T-cell (primary cell): ENCODE measurements at regions not wholly inside any gene's neighbourhood (a gene's known extent, or its start where the extent isn't known, plus 50 kb on each side); places are given as distances from the start of the nearest gene placed in this dataset.

Experiments
- ATAC-seq, 4 experiments: fragments of 200-7000 bp in 3 of 4; fragments of 150-1000 bp in 1 of 4; cut with Tn5 transposase; replicated peaks in 1 of 4; 1 replicate in 3 of 4; 2 replicates in 1 of 4; pipeline ENCODE4 v1.10.0; 2021; ENCODE audit warnings: moderate library complexity in 3 of 4, mild to moderate bottlenecking in 2 of 4, moderate number of reproducible peaks in 1 of 4
- CTCF ChIA-PET, 2 donors: fragments of 300-600 bp; sonication (Branson Sonifier 250); formaldehyde crosslinking; loops; one replicate each; lab custom pipeline; 2022; ENCODE audit warnings: antibody characterized with exemption in 2 of 2; lab: Charles Lee
- POLR2A ChIA-PET, 2 donors: fragments of 300-600 bp; sonication (Branson Sonifier 250); formaldehyde crosslinking; loops; one replicate each; lab custom pipeline; 2022; ENCODE audit warnings: antibody characterized with exemption in 2 of 2; lab: Charles Lee
- DNase-seq, 35 experiments: peaks; one replicate each; pipeline versions ENCODE4 v3.0.0 to v3.0.0-alpha.2; 2013 to 2023
- H3K27ac ChIP-seq: one replicate; pipeline ENCODE4 v1.5.1; 2013; ENCODE audit warnings: low read length
- H3K27me3 ChIP-seq, 2 experiments: replicated peaks in 1 of 2; 1 replicate in 1 of 2; 2 replicates in 1 of 2; pipeline versions ENCODE4 v1.6.1 to v1.7.0; 2013; ENCODE audit warnings: low read length in 1 of 2, mixed read lengths in 1 of 2; ENCODE audit not compliant: control insufficient read depth in 2 of 2, insufficient read depth in 2 of 2; ENCODE audit errors: extremely low read depth in 1 of 2
- H3K36me3 ChIP-seq, 2 donors: 1 replicate in 1 of 2; 2 replicates in 1 of 2; pipeline versions ENCODE4 v1.6.1 to v1.7.0; 2013; ENCODE audit warnings: low read length in 1 of 2; ENCODE audit not compliant: control insufficient read depth in 2 of 2, insufficient read depth in 1 of 2; ENCODE audit errors: extremely low read depth in 1 of 2
- H3K4me1 ChIP-seq, 2 experiments: 1 replicate in 1 of 2; 2 replicates in 1 of 2; pipeline versions ENCODE4 v1.6.1 to v1.7.0; 2013; ENCODE audit warnings: low read length in 2 of 2, mixed read lengths in 1 of 2; ENCODE audit not compliant: insufficient read depth in 2 of 2, control insufficient read depth in 1 of 2; ENCODE audit errors: extremely low read depth in 1 of 2
- H3K4me3 ChIP-seq, 2 donors: 1 replicate in 1 of 2; 2 replicates in 1 of 2; pipeline versions ENCODE4 v1.5.1 to v1.7.0; 2013; ENCODE audit warnings: mild to moderate bottlenecking in 2 of 2, low read length in 1 of 2, moderate library complexity in 1 of 2; ENCODE audit not compliant: control insufficient read depth in 1 of 2; ENCODE audit errors: extremely low read depth in 1 of 2
- H3K9me3 ChIP-seq: 2 replicates; pipeline ENCODE4 v1.7.0; 2013
- H3K27ac Mint-ChIP-seq, 2 donors: one replicate each; pipeline ENCODE4 v1.8.0; 2020 to 2021; ENCODE audit warnings: mild to moderate bottlenecking in 2 of 2, mixed read lengths in 2 of 2
- H3K27me3 Mint-ChIP-seq, 2 donors: one replicate each; pipeline ENCODE4 v1.8.0; 2021 to 2022; ENCODE audit warnings: mixed read lengths in 2 of 2
- H3K36me3 Mint-ChIP-seq: one replicate; pipeline ENCODE4 v1.8.0; 2021; ENCODE audit warnings: mixed read lengths
- H3K4me1 Mint-ChIP-seq, 3 donors: one replicate each; pipeline ENCODE4 v1.8.0; 2020 to 2022; ENCODE audit warnings: mixed read lengths in 3 of 3, mild to moderate bottlenecking in 1 of 3
- H3K4me3 Mint-ChIP-seq, 3 donors: one replicate each; pipeline ENCODE4 v1.8.0; 2020 to 2022; ENCODE audit warnings: mild to moderate bottlenecking in 3 of 3, mixed read lengths in 3 of 3, moderate library complexity in 3 of 3
- H3K9me3 Mint-ChIP-seq, 3 donors: one replicate each; pipeline ENCODE4 v1.8.0; 2020 to 2022; ENCODE audit warnings: mixed read lengths in 3 of 3
- WGBS: methylation state at CpG from one replicate; pipeline ENCODE4 v1.1.5; 2013; ENCODE audit warnings: missing lambda C conversion rate; ENCODE audit not compliant: insufficient coverage; 5-methylcytosine and 5-hydroxymethylcytosine counted together

GRCh38 chr1:212539737-212540430 lies 68.7 kb upstream of the ATF3 start:
- ChIA-PET CTCF (interaction anchor here in 1 of 2 donors (0.6 kb wide), 1 partner anchor 237 kb away, joined by 4 read pairs; no protein-coding TSS in a partner anchor), POLR2A (no interaction called here)
- H3K4me1 ChIP-seq = no peaks in the 10 kb centered on the region
- Mint-ChIP-seq H3K27ac (no peak overlapping the region), H3K4me3 (no peak overlapping the region), H3K4me1 (no peaks in the 10 kb centered on the region), H3K9me3 (no peaks in the 10 kb centered on the region), H3K36me3 (no peaks in the 10 kb centered on the region), H3K27me3 (peaks cover 13% of the 10 kb centered on the region in 2 donors)
- H3K9me3 ChIP-seq = no peaks in the 10 kb centered on the region
- ATAC-seq (no peak), DNase-seq (no peak)
- H3K27ac ChIP-seq = no peak overlapping the region
- no peaks in the 10 kb centered on the region for H3K36me3 ChIP-seq
- WGBS = 100% methylated on average over 4 of the region's 6 CpGs
- H3K4me3 ChIP-seq = no peak overlapping the region
- no peaks in the 10 kb centered on the region for H3K27me3 ChIP-seq

DNA sequence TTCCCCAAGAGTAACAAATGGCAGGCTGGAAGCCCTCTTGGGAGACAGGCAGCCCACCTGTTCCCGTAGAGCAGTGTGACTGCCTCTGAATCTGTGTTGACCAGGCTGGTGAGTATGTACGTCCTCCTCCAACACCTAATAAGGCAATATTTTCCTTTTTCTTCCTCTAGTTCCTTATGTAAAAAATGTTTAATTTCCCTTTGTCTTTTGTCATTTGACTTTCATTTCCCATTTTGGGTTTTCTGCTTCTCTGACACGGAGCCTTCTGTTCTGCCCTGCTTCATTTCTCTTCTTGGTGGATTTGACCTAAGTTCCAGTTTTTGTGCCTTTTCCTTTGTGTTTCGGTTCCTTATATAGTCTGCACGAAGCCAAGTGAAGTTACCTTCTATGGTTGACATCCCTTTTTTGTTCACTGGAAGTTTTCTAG lies 65.8 kb upstream of the ATF3 start:
- Histone ChIP-seq H3K4me3 (no peak overlapping the region), H3K27me3 (peaks cover 0 to 2% of the 10 kb centered on the region in 2 experiments), H3K27ac (no peak overlapping the region), H3K36me3 (no peaks in the 10 kb centered on the region), H3K9me3 (no peaks in the 10 kb centered on the region), H3K4me1 (no peaks in the 10 kb centered on the region)
- H3K4me3 Mint-ChIP-seq = no peak overlapping the region
- ATAC-seq (no peak), DNase-seq (no peak)
- no peaks in the 10 kb centered on the region for H3K9me3 Mint-ChIP-seq
- CTCF ChIA-PET = no interaction called here
- peaks cover 10 to 15% of the 10 kb centered on the region in 2 donors for H3K27me3 Mint-ChIP-seq
- no peaks in the 10 kb centered on the region for H3K36me3 Mint-ChIP-seq
- no peak overlapping the region for H3K27ac Mint-ChIP-seq
- POLR2A ChIA-PET = no interaction called here
- no CpG with 5 or more reads among the region's 5 CpGs for WGBS
- no peaks in the 10 kb centered on the region for H3K4me1 Mint-ChIP-seq

- no CpG with 5 or more reads among the region's 1 CpG for WGBS
- Histone ChIP-seq H3K4me3 (no peak overlapping the region), H3K36me3 (no peaks in the 10 kb centered on the region), H3K9me3 (no peaks in the 10 kb centered on the region), H3K27ac (no peak overlapping the region), H3K4me1 (no peaks in the 10 kb centered on the region), H3K27me3 (peaks cover 0 to 5% of the 10 kb centered on the region in 2 experiments)
- ATAC-seq = no peak
- peaks cover 15% of the 10 kb centered on the region in 2 donors for H3K27me3 Mint-ChIP-seq
- H3K9me3 Mint-ChIP-seq = no peaks in the 10 kb centered on the region
- no peak overlapping the region for H3K27ac Mint-ChIP-seq
- no peaks in the 10 kb centered on the region for H3K4me1 Mint-ChIP-seq
- DNase-seq = no peak
- H3K36me3 Mint-ChIP-seq = no peaks in the 10 kb centered on the region
- ChIA-PET POLR2A (no interaction called here), CTCF (no interaction called here)
- no peak overlapping the region for H3K4me3 Mint-ChIP-seq
These were observed 64.5 kb upstream of the ATF3 start for GRCh38 chr1:212544110-212544509.

DNA sequence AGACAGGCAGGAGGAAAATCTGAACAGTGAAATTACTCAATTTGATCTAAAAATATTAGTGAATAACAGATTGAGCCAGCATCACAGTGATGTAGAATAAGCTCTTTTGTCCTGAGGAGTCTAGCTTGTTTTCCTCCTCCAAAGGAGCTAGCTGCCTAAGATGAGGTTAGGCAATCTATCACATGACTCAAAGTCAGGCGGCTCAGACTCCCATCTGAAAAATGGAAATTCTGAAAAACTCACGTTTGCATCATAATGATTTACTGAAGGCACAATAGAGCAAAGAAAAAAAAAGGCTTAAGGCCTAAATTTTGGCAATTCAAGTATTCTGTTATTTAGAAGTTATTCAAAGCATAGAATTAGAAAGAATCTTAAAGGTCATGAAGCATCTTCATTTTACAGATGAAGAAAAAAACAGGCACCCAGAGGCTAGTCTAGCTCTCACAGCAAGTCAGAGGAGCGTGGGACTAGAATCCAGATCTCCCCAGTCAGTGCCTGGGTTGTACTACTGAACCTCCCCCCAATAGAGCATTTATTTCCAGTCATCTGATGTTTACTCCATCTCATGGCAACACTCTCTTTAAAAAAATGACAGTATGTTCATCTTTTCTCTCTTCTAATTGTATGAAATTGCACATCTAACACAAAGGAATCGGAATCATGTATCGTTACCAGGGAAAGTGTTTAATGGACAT lies 62.5 kb upstream of the ATF3 start:
- Mint-ChIP-seq H3K27ac (no peak overlapping the region), H3K27me3 (peaks cover 15 to 23% of the 10 kb centered on the region in 2 donors), H3K36me3 (no peaks in the 10 kb centered on the region), H3K4me3 (no peak overlapping the region), H3K4me1 (no peaks in the 10 kb centered on the region), H3K9me3 (no peaks in the 10 kb centered on the region)
- WGBS = 80% methylated on average over 1 of the region's 5 CpGs
- ChIA-PET POLR2A (interaction anchor here in 1 of 2 donors (0.6 to 0.7 kb wide), 2 partner anchors 18 to 43 kb away, joined by 3 to 6 read pairs; no protein-coding TSS in a partner anchor), CTCF (interaction anchor here in 1 of 2 donors (0.7 kb wide), 1 partner anchor 9 kb away, joined by 3 read pairs; no protein-coding TSS in a partner anchor)
- Histone ChIP-seq H3K4me1 (no peaks in the 10 kb centered on the region), H3K27ac (no peak overlapping the region), H3K36me3 (no peaks in the 10 kb centered on the region), H3K4me3 (no peak overlapping the region), H3K27me3 (peaks cover 0 to 6% of the 10 kb centered on the region in 2 experiments), H3K9me3 (no peaks in the 10 kb centered on the region)
- no peak for DNase-seq
- ATAC-seq = no peak

DNA sequence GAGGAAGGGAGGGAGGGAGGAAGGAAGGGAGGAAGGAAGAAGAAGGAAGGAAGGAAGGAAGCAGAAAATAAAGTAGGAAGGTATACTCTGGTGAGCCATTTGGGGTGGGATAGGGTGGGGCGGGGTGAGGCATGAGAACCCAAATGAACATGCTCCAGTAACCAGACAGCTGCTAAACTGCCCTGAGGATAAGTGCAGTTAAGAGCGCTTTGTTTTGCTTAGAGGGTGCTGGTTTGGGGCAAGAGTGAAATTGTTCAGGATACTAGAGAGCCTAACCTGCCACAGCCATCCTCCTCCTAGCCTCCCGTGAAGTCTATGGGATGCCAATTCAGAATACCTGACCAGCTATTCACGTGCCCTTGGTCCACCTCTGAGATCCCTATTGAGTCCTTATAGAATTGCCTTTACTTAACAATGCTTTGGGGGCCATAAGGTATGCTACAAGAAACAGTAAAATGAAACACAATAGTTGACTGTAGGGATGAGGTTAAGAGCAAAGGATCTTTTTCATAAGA lies 59.0 kb upstream of the ATF3 start:
- Histone ChIP-seq H3K4me1 (no peaks in the 10 kb centered on the region), H3K4me3 (no peak overlapping the region), H3K9me3 (no peaks in the 10 kb centered on the region), H3K36me3 (no peaks in the 10 kb centered on the region), H3K27me3 (peaks cover 0 to 8% of the 10 kb centered on the region in 2 experiments), H3K27ac (no peak overlapping the region)
- no peak overlapping the region for H3K4me3 Mint-ChIP-seq
- ATAC-seq = no peak
- ChIA-PET POLR2A (no interaction called here), CTCF (interaction anchor here in 1 of 2 donors (0.9 kb wide), 1 partner anchor 17 kb away, joined by 3 read pairs; no protein-coding TSS in a partner anchor)
- 83% methylated on average over 1 of the region's 4 CpGs for WGBS
- H3K9me3 Mint-ChIP-seq = no peaks in the 10 kb centered on the region
- peaks cover 14 to 24% of the 10 kb centered on the region in 2 donors for H3K27me3 Mint-ChIP-seq
- no peaks in the 10 kb centered on the region for H3K36me3 Mint-ChIP-seq
- no peaks in the 10 kb centered on the region for H3K4me1 Mint-ChIP-seq
- H3K27ac Mint-ChIP-seq = no peak overlapping the region
- DNase-seq = no peak

GRCh38 chr1:212551929-212552328 lies 56.6 kb upstream of the ATF3 start:
- Mint-ChIP-seq H3K27me3 (peaks cover 8 to 18% of the 10 kb centered on the region in 2 donors), H3K27ac (no peak overlapping the region), H3K9me3 (peaks cover 0 to 2% (median 0%) of the 10 kb centered on the region in 3 donors), H3K4me3 (no peak overlapping the region), H3K4me1 (no peaks in the 10 kb centered on the region), H3K36me3 (no peaks in the 10 kb centered on the region)
- ChIA-PET CTCF (no interaction called here), POLR2A (no interaction called here)
- Histone ChIP-seq H3K36me3 (no peaks in the 10 kb centered on the region), H3K27me3 (peaks cover 0 to 6% of the 10 kb centered on the region in 2 experiments), H3K27ac (no peak overlapping the region), H3K4me3 (no peak overlapping the region), H3K9me3 (no peaks in the 10 kb centered on the region), H3K4me1 (no peaks in the 10 kb centered on the region)
- ATAC-seq = no peak
- WGBS = no CpG with 5 or more reads among the region's 4 CpGs
- no peak for DNase-seq
